B cell (primary cell): ENCODE measurements at regions not wholly inside any gene's neighbourhood (a gene's known extent, or its start where the extent isn't known, plus 50 kb on each side); places are given as distances from the start of the nearest gene placed in this dataset.
"Not testable (repeated sequence)": the region's sequence is repeated elsewhere in the genome, so short reads cannot be mapped to it uniquely, and the experiment has no call there.

Experiments
- EZH2 ChIP-seq: IDR thresholded peaks from 2 replicates; pipeline ENCODE4 v1.6.1; 2012; ENCODE audit warnings: borderline replicate concordance, low read depth, mild to moderate bottlenecking, moderate library complexity, low read length; ENCODE audit not compliant: insufficient read depth, poor library complexity, severe bottlenecking
- TF ChIP-seq, protein P1 (sequence below): fragments of 200-600 bp; IDR thresholded peaks from one replicate; pipeline ENCODE4 v1.8.0; 2022; ENCODE audit warnings: antibody characterized with exemption, mild to moderate bottlenecking

DNA sequence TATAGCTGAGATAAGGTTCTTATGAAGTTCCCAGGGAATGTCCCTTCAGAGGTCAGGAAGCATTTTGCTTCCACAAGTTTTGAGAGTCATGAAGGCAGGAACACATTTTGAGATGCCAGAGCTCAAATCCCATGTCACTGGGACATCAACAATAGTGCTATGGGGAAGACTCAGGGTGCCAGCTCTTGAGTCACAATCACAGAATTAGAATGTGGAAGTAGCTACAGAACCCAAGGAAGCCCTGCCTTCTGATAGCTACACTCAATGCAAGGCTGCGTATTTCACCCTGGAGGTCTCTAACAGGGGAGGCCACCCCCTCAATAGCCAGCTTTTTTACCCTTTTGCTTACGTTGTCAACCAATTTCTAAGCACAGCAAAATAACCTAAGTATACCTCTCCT lies 141.3 kb downstream of the FAM72B start:
- TF ChIP-seq EZH2: not testable (repeated sequence)
- TF ChIP-seq, protein P1, sequence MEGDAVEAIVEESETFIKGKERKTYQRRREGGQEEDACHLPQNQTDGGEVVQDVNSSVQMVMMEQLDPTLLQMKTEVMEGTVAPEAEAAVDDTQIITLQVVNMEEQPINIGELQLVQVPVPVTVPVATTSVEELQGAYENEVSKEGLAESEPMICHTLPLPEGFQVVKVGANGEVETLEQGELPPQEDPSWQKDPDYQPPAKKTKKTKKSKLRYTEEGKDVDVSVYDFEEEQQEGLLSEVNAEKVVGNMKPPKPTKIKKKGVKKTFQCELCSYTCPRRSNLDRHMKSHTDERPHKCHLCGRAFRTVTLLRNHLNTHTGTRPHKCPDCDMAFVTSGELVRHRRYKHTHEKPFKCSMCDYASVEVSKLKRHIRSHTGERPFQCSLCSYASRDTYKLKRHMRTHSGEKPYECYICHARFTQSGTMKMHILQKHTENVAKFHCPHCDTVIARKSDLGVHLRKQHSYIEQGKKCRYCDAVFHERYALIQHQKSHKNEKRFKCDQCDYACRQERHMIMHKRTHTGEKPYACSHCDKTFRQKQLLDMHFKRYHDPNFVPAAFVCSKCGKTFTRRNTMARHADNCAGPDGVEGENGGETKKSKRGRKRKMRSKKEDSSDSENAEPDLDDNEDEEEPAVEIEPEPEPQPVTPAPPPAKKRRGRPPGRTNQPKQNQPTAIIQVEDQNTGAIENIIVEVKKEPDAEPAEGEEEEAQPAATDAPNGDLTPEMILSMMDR: not testable (repeated sequence)
